D721Med (cell line): ENCODE measurements at regions not wholly inside any gene's neighbourhood (a gene's known extent, or its start where the extent isn't known, plus 50 kb on each side); places are given as distances from the start of the nearest gene placed in this dataset.

Experiments
- DNase-seq: peaks from one replicate; pipeline ENCODE4 v3.0.0; 2011; ENCODE audit warnings: low spot score; ENCODE audit not compliant: insufficient read length
- FAIRE-seq: peaks from 2 replicates; lab custom pipeline; 2011; peaks lifted over from hg19 to GRCh38; lab: Jason Lieb, UNC
- TF ChIP-seq, protein P1 (sequence below): IDR thresholded peaks from 2 replicates; pipeline ENCODE4 v1.5.1; 2012; ENCODE audit warnings: mild to moderate bottlenecking, control low read depth; ENCODE audit not compliant: insufficient read depth; ENCODE audit errors: missing control alignments

DNA sequence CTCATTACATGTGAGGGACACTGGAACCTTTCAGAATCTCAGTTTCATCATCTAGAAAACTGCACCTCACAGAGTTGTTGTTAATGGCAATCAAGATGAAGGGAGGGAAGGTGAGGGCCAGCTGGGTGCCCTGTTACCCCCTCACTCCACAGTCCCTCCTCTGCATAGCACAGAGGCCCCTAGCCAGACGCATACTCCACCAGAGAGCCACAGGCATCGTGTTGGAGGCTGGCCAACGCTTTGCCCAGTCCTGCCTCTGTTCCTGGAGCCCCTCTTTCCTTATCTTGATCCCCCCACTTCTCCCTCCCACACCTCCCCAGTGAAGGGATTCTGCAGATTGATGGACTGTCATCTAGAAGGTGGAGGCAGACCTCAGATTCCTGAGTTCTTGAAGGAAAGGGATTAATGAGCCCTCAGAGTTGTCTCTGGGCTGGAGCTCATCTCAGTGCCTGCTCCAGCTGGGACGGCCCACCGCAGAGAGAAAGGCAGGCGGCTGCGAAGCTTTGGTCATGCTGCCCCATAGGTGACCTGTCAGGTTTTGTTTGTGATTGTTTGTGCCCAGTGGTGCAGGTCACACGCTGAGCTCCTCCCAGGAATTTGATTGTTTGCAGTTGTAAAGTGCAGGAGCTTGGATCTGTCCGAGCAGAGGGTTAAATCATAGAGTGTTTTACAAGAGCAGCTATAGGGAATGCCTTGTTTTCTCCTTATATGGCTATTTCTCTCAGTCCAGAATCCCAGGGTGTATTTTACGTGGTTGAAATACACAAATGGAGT is 487.3 kb downstream of the CCDC171 start:
- DNase-seq: no peak
- TF ChIP-seq, protein P1, sequence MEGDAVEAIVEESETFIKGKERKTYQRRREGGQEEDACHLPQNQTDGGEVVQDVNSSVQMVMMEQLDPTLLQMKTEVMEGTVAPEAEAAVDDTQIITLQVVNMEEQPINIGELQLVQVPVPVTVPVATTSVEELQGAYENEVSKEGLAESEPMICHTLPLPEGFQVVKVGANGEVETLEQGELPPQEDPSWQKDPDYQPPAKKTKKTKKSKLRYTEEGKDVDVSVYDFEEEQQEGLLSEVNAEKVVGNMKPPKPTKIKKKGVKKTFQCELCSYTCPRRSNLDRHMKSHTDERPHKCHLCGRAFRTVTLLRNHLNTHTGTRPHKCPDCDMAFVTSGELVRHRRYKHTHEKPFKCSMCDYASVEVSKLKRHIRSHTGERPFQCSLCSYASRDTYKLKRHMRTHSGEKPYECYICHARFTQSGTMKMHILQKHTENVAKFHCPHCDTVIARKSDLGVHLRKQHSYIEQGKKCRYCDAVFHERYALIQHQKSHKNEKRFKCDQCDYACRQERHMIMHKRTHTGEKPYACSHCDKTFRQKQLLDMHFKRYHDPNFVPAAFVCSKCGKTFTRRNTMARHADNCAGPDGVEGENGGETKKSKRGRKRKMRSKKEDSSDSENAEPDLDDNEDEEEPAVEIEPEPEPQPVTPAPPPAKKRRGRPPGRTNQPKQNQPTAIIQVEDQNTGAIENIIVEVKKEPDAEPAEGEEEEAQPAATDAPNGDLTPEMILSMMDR: no peak
- FAIRE-seq: no peak

DNA sequence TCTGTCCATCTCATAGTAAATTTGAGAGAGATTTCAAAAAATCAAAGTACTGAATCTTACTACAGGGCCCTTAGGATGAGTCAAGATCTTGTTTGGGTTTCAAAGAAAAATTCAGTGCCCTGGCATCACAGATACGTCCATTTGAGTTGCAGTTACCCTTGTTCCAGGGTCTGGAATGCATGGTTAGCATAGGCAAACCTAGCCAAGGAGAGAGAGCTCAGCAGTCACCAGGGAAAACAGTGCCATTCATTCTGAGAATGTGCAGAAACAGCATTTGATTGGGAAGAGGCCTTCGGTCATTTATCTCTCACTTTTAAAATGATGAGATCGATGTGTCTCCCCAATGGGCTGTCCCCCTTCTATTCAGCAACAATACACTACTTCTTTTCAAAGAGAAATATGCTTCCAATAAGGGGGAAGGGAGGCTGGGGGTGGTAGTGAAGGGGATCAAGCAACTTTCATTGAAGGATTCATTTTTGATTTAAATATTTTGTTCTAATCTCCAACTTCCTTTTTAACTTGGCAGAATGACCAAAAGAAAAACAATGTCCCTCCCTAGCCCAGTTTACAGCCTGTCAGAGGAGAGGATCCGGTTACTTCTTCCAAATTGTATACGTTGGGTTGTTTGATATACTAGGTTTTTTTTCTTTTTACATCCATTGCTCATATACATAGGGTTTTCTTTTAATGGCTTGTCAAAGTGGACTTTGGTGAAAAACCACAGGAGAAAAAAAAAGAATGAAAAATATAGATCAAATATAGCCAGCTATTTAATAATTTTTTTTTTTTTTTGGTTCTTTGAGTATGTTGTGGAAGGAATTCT is 491.1 kb downstream of the CCDC171 start:
- no peak for DNase-seq
- TF ChIP-seq, protein P1: no peak
- no peak for FAIRE-seq

DNA sequence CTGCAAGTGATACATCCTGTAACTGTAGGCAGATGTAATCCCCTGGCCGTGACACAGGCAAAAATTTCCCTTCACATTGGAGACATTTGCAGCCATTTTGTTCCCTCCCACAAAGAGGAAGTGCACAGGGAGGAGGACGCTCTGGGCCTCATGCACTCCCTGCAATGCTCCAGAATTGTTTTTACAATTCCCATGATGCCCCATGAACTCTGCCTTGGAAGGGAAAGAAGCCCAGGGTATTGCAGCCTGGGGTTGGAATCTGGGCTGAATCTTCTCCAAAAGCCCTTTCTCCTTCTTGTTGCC is 491.7 kb downstream of the CCDC171 start:
- no peak for FAIRE-seq
- TF ChIP-seq, protein P1: no peak
- DNase-seq: no peak

DNA sequence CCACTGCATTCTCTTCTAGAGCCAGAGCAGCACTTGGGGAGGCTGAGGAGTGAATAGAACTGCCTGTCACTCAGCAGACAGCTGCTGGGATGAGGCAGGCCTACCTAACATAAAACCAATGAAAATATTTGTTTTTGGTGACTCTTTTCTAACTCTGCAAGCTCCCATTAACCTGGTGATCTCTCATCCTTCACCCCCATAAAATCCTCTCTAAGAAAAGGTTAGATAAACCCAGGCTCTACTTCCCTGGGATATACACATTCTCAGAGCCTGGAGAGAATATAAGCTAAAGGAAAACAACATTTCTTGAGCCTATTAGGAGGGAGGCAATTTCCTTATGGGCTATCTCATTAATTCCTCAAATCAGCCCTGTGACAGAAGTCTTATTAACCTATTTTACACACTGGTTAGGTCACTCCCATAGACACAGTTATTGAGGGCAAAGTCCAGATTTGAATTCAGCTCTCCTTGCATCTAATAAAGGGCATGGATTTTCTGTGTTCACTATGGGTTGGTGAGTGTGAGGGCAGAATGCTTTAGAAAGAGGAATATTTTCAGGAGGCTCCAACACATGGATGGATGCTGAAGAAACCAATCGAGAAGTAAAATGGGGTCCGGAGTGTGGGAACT is 492.9 kb downstream of the CCDC171 start:
- TF ChIP-seq, protein P1: no peak
- FAIRE-seq (no peak), DNase-seq (no peak)

DNA sequence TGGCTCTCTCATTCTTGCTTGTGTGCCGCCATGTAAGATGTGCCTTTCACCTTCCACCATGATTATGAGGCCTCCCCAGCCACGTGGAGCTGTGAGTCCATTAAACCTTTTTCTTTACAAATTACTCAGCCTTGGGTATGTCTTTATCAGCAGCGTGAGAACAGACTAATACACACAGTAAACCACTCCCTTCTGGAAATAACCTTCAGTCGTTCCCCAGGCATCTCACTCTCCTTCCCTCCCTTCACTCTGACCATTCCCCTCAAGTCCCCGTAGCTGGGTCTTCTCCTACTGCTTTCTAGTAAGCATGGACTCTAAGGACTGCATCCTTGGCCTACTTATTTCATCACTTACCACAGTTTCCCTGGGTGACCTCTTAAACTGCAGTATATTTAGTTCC is 493.9 kb downstream of the CCDC171 start:
- DNase-seq (no peak), FAIRE-seq (no peak)
- TF ChIP-seq, protein P1: no peak

DNA sequence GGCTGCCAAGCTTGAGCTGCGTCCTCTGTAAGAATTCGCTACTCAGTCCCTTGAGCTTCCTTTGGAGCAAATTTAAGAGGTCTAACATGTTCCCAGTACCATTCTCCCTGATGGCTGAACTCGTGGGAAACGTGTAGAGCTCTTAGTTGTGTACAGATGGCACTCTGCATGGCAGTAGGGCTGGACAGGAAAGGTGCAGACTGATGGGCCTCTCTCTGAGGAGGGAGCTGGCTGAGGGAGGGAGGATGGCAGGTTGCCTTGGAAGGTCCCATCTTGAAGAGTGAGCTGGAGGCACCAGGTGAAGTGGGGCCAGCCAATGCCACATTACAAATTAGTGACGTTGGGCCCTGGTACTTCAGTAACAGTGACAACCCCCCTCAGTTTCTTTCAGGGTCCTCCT is 495.3 kb downstream of the CCDC171 start:
- TF ChIP-seq, protein P1: no peak
- no peak for DNase-seq
- FAIRE-seq: no peak
